Left ventricle myocardium inferior (tissue), 1 donor: ENCODE measurements at regions not wholly inside any gene's neighbourhood (a gene's known extent, or its start where the extent isn't known, plus 50 kb on each side); places are given as distances from the start of the nearest gene placed in this dataset.

Experiments
- DNase-seq: peaks from one replicate; pipeline ENCODE4 v3.0.0-alpha.2; 2020
- H3K27ac ChIP-seq: fragments of 200-600 bp; replicated peaks from 2 replicates; pipeline ENCODE4 v1.8.0; 2021
- H3K27me3 ChIP-seq: fragments of 200-600 bp; 2 replicates; pipeline ENCODE4 v1.8.0; 2021; ENCODE audit warnings: low read depth
- H3K36me3 ChIP-seq: fragments of 200-600 bp; 2 replicates; pipeline ENCODE4 v1.8.0; 2021
- H3K4me1 ChIP-seq: fragments of 200-600 bp; 2 replicates; pipeline ENCODE4 v1.8.0; 2021
- H3K4me3 ChIP-seq: fragments of 200-600 bp; 2 replicates; pipeline ENCODE4 v1.8.0; 2021; ENCODE audit warnings: mild to moderate bottlenecking, moderate library complexity
- H3K9me3 ChIP-seq: fragments of 200-600 bp; replicated peaks from 2 replicates; pipeline ENCODE4 v1.8.0; 2021
- intact Hi-C: fragments of 100-400 bp; cut with micrococcal nuclease; formaldehyde crosslinking; loops from one replicate; pipeline ENCODE4 v1.11.0; 2022
- TF ChIP-seq, protein P1 (sequence below): fragments of 200-600 bp; IDR thresholded peaks from 2 replicates; pipeline ENCODE4 v1.8.0; 2021; ENCODE audit warnings: antibody characterized with exemption, mild to moderate bottlenecking, borderline replicate concordance
- donor health status: DM: no; HTN: yes; CAD: no; lungs with severe emphysema.

DNA sequence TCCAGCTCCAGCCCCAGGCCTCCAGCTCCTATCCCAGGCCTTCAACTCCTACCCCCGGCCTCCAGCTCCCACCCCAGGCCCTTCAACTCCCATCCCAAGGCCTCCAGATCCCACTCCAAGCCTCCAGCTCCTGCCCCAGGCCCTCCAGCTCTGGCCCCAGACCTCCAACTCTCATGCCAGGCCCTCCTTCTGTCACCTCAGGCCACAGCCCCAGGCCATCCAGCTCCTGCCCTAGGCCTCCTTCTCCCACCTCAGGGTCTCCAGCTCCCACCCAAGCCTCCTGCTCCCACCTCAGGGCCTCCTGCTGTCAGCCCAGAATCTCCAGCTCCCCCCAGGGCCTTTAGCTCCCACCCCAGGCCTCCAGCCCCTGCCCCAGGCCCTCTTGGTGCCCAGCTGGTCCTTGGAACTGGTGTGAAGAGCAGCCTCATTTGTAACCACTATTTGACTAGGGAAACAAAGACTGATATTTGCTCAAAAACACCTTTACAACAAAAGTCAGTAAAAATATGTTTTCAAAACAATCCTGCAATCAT is 67.8 kb upstream of the SALL3 start:
- Histone ChIP-seq H3K4me1 (no peaks in the 10 kb centered on the region), H3K27me3 (peaks cover 41% of the 10 kb centered on the region), H3K36me3 (no peaks in the 10 kb centered on the region), H3K4me3 (no peak overlapping the region), H3K27ac (no peak overlapping the region), H3K9me3 (no peaks in the 10 kb centered on the region)
- intact Hi-C loops = no loop called here
- TF ChIP-seq, protein P1, sequence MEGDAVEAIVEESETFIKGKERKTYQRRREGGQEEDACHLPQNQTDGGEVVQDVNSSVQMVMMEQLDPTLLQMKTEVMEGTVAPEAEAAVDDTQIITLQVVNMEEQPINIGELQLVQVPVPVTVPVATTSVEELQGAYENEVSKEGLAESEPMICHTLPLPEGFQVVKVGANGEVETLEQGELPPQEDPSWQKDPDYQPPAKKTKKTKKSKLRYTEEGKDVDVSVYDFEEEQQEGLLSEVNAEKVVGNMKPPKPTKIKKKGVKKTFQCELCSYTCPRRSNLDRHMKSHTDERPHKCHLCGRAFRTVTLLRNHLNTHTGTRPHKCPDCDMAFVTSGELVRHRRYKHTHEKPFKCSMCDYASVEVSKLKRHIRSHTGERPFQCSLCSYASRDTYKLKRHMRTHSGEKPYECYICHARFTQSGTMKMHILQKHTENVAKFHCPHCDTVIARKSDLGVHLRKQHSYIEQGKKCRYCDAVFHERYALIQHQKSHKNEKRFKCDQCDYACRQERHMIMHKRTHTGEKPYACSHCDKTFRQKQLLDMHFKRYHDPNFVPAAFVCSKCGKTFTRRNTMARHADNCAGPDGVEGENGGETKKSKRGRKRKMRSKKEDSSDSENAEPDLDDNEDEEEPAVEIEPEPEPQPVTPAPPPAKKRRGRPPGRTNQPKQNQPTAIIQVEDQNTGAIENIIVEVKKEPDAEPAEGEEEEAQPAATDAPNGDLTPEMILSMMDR = no peak
- DNase-seq = no peak

- H3K9me3 ChIP-seq = no peaks in the 10 kb centered on the region
- H3K4me3 ChIP-seq = no peak overlapping the region
- DNase-seq = no peak
- H3K36me3 ChIP-seq = no peaks in the 10 kb centered on the region
- intact Hi-C loops = no loop called here
- TF ChIP-seq, protein P1 = no peak
- H3K4me1 ChIP-seq = no peaks in the 10 kb centered on the region
- peaks cover 41% of the 10 kb centered on the region for H3K27me3 ChIP-seq
- H3K27ac ChIP-seq = no peak overlapping the region
Measured at GRCh38 chr18:78912336-78912735, 67.3 kb upstream of the SALL3 start.

DNA sequence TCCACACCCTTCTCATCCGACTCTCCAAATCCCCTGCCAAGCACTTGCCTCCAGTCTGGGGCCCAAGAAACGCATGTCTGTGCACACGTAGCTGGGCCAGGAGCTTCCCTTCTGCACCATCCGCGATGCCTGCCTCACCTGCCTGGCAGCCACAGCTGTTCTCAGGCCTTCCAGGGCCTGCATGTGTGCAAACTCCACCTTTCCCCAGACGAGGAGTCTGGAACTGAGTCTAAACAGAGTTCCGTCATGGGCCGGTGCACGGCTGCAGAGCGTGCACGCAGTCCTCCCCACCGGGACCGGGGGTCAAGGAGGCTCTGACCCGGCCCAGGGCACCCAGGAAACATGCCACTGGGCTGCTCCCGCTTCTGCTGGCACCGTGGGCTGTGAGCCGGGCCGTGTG is 66.8 kb upstream of the SALL3 start:
- intact Hi-C loops = no loop called here
- DNase-seq = no peak
- Histone ChIP-seq H3K27me3 (peaks cover 39% of the 10 kb centered on the region), H3K4me3 (no peak overlapping the region), H3K27ac (no peak overlapping the region), H3K36me3 (no peaks in the 10 kb centered on the region), H3K9me3 (no peaks in the 10 kb centered on the region), H3K4me1 (no peaks in the 10 kb centered on the region)
- TF ChIP-seq, protein P1 = no peak

DNA sequence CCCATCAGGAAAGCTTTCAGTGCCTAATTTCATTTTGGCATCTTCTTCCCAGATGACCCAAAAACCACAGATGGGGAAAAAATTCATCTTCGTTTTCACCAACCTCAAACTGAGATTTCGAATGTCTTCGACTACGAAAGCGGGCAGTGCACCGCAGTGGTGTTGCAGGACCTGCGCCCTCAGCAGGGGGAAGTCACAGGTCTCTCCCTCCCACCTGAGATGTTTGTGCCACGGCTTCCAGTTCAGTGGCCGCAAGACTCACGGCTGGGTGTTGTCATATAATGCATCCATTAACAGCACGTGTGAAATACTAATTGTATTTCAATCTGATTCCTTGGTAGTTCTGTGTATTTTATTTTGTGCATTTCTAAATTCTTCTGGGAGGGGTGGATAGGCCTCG is 66.2 kb upstream of the SALL3 start:
- Histone ChIP-seq H3K9me3 (no peaks in the 10 kb centered on the region), H3K27me3 (peaks cover 39% of the 10 kb centered on the region), H3K27ac (no peak overlapping the region), H3K36me3 (no peaks in the 10 kb centered on the region), H3K4me1 (no peaks in the 10 kb centered on the region), H3K4me3 (no peak overlapping the region)
- intact Hi-C loops = no loop called here
- TF ChIP-seq, protein P1 = no peak
- DNase-seq = no peak

GRCh38 chr18:78913830-78914231 is 65.8 kb upstream of the SALL3 start:
- DNase-seq = no peak
- no peak overlapping the region for H3K4me3 ChIP-seq
- no peaks in the 10 kb centered on the region for H3K36me3 ChIP-seq
- H3K27me3 ChIP-seq = peaks cover 43% of the 10 kb centered on the region
- no peaks in the 10 kb centered on the region for H3K4me1 ChIP-seq
- H3K9me3 ChIP-seq = no peaks in the 10 kb centered on the region
- TF ChIP-seq, protein P1 = no peak
- intact Hi-C loops = no loop called here
- no peak overlapping the region for H3K27ac ChIP-seq
